Endodermal cell (in vitro differentiated cells): ENCODE measurements at regions not wholly inside any gene's neighbourhood (a gene's known extent, or its start where the extent isn't known, plus 50 kb on each side); places are given as distances from the start of the nearest gene placed in this dataset.

Experiments used
- DNase-seq: peaks from one replicate; pipeline ENCODE4 v3.0.0-alpha.2; 2017
- H3K27ac ChIP-seq: 2 replicates; pipeline ENCODE4 v1.5.1; 2013; ENCODE audit warnings: mild to moderate bottlenecking, low read depth, low read length, moderate library complexity
- H3K27me3 ChIP-seq: 2 replicates; pipeline ENCODE4 v1.6.1; 2013; ENCODE audit warnings: mild to moderate bottlenecking, low read length, moderate library complexity; ENCODE audit not compliant: insufficient read depth, control insufficient read depth, poor library complexity, severe bottlenecking
- H3K36me3 ChIP-seq: 2 replicates; pipeline ENCODE4 v1.7.0; 2013; ENCODE audit warnings: mild to moderate bottlenecking, low read length, moderate library complexity; ENCODE audit not compliant: control insufficient read depth, insufficient read depth
- H3K4me1 ChIP-seq: one replicate; pipeline ENCODE4 v1.7.0; 2013; ENCODE audit warnings: low read length; ENCODE audit not compliant: control insufficient read depth, insufficient read depth
- H3K4me3 ChIP-seq: 2 replicates; pipeline ENCODE4 v1.5.1; 2013; ENCODE audit warnings: mild to moderate bottlenecking, low read length, moderate library complexity
- H3K9ac ChIP-seq: 2 replicates; pipeline ENCODE4 v1.6.1; 2013; ENCODE audit warnings: mild to moderate bottlenecking, low read length, moderate library complexity; ENCODE audit not compliant: poor library complexity, severe bottlenecking; ENCODE audit errors: extremely low read depth
- H3K9me3 ChIP-seq: 2 replicates; pipeline ENCODE4 v1.6.1; 2013; ENCODE audit warnings: mild to moderate bottlenecking, low read length, moderate library complexity; ENCODE audit not compliant: control insufficient read depth
- H3K27ac Mint-ChIP-seq: 2 replicates; pipeline ENCODE4 v1.8.0; 2020; ENCODE audit warnings: mixed read lengths
- H3K27me3 Mint-ChIP-seq: 2 replicates; pipeline ENCODE4 v1.8.0; 2021; ENCODE audit warnings: mild to moderate bottlenecking, mixed read lengths; ENCODE audit not compliant: insufficient read depth
- H3K36me3 Mint-ChIP-seq: 2 replicates; pipeline ENCODE4 v1.8.0; 2020; ENCODE audit warnings: low read depth, mixed read lengths
- H3K4me1 Mint-ChIP-seq: 2 replicates; pipeline ENCODE4 v1.8.0; 2020; ENCODE audit warnings: mixed read lengths
- H3K4me3 Mint-ChIP-seq: 2 replicates; pipeline ENCODE4 v1.8.0; 2020; ENCODE audit warnings: mild to moderate bottlenecking, moderate library complexity, mixed read lengths
- H3K9me3 Mint-ChIP-seq: 2 replicates; pipeline ENCODE4 v1.8.0; 2020; ENCODE audit warnings: mild to moderate bottlenecking, mixed read lengths
- CTCF ChIP-seq: fragments of 200-600 bp; sonication (generic); conservative IDR thresholded peaks from 2 replicates; pipeline ENCODE4 v1.5.0; 2021; ENCODE audit warnings: antibody characterized with exemption, mild to moderate bottlenecking
- WGBS, 2 experiments: methylation state at CpG; one replicate each; pipeline versions ENCODE4 v1.1.5 to v1.1.7; 2013; ENCODE audit warnings: missing lambda C conversion rate in 2 of 2, mixed read lengths in 1 of 2; ENCODE audit not compliant: insufficient coverage in 1 of 2, insufficient read length in 1 of 2; 5-methylcytosine and 5-hydroxymethylcytosine counted together

- H3K27ac ChIP-seq = no peak overlapping the region
- Mint-ChIP-seq H3K27ac (no peak overlapping the region), H3K4me3 (no peak overlapping the region), H3K27me3 (no peaks in the 10 kb centered on the region), H3K9me3 (peaks cover 94% of the 10 kb centered on the region), H3K4me1 (no peaks in the 10 kb centered on the region), H3K36me3 (no peaks in the 10 kb centered on the region)
- H3K36me3 ChIP-seq = no peaks in the 10 kb centered on the region
- H3K4me1 ChIP-seq = no peaks in the 10 kb centered on the region
- H3K27me3 ChIP-seq = no peaks in the 10 kb centered on the region
- H3K9ac ChIP-seq = no peak overlapping the region
- H3K4me3 ChIP-seq = no peak overlapping the region
- H3K9me3 ChIP-seq = peaks cover 87% of the 10 kb centered on the region
- TF ChIP-seq CTCF = no peak
- DNase-seq = no peak
- WGBS, 2 experiments = 76 to 100% methylated on average over 1 to 3 of the region's 3 CpGs
Observed at GRCh38 chr18:14917311-14917710, 169.3 kb downstream of the ANKRD30B start.

- Mint-ChIP-seq H3K4me1 (no peaks in the 10 kb centered on the region), H3K9me3 (peaks cover 96% of the 10 kb centered on the region), H3K27me3 (no peaks in the 10 kb centered on the region), H3K36me3 (no peaks in the 10 kb centered on the region), H3K27ac (no peak overlapping the region), H3K4me3 (no peak overlapping the region)
- no peaks in the 10 kb centered on the region for H3K36me3 ChIP-seq
- no peak for TF ChIP-seq CTCF
- no peak overlapping the region for H3K4me3 ChIP-seq
- H3K9ac ChIP-seq = no peak overlapping the region
- no peaks in the 10 kb centered on the region for H3K4me1 ChIP-seq
- H3K27me3 ChIP-seq = no peaks in the 10 kb centered on the region
- no peak for DNase-seq
- peaks cover 86% of the 10 kb centered on the region for H3K9me3 ChIP-seq
- no peak overlapping the region for H3K27ac ChIP-seq
- 0% methylated on average over 1 of the region's 1 CpG; no CpG with 5 or more reads in 1 of the 2 experiments for WGBS, 2 experiments
Observed at GRCh38 chr18:14919666-14920065, 171.7 kb downstream of the ANKRD30B start.

GRCh38 chr18:14921031-14921430 lies 173.1 kb downstream of the ANKRD30B start:
- peaks cover 98% of the 10 kb centered on the region for H3K9me3 Mint-ChIP-seq
- no peak for TF ChIP-seq CTCF
- peaks cover 2% of the 10 kb centered on the region for H3K27me3 Mint-ChIP-seq
- no peak overlapping the region for H3K27ac Mint-ChIP-seq
- H3K4me3 ChIP-seq = no peak overlapping the region
- H3K27me3 ChIP-seq = no peaks in the 10 kb centered on the region
- H3K4me1 Mint-ChIP-seq = no peaks in the 10 kb centered on the region
- 30 to 78% methylated on average over 2 to 5 of the region's 5 CpGs for WGBS, 2 experiments
- no peak overlapping the region for H3K27ac ChIP-seq
- DNase-seq = no peak
- H3K36me3 Mint-ChIP-seq = peaks cover 2% of the 10 kb centered on the region
- no peaks in the 10 kb centered on the region for H3K4me1 ChIP-seq
- H3K9ac ChIP-seq = no peak overlapping the region
- H3K36me3 ChIP-seq = no peaks in the 10 kb centered on the region
- peaks cover 88% of the 10 kb centered on the region for H3K9me3 ChIP-seq
- no peak overlapping the region for H3K4me3 Mint-ChIP-seq
